Activated T-helper 9 cell treated with anti-CD3 and anti-CD28 coated beads, Interleukin-2, amount 50 U/mL, for 16 hours (primary cell): ENCODE measurements at regions not wholly inside any gene's neighbourhood (a gene's known extent, or its start where the extent isn't known, plus 50 kb on each side); places are given as distances from the start of the nearest gene placed in this dataset.

ENCODE experiments used
- DNase-seq: peaks from one replicate; pipeline ENCODE4 v3.0.0-alpha.2; 2020; ENCODE audit warnings: low read depth

- no peak for DNase-seq
These were observed 1040.1 kb upstream of the NR2F2 start for GRCh38 chr15:95290176-95290974.

GRCh38 chr15:95291898-95292472, 1038.5 kb upstream of the NR2F2 start:
- DNase-seq = no peak

DNA sequence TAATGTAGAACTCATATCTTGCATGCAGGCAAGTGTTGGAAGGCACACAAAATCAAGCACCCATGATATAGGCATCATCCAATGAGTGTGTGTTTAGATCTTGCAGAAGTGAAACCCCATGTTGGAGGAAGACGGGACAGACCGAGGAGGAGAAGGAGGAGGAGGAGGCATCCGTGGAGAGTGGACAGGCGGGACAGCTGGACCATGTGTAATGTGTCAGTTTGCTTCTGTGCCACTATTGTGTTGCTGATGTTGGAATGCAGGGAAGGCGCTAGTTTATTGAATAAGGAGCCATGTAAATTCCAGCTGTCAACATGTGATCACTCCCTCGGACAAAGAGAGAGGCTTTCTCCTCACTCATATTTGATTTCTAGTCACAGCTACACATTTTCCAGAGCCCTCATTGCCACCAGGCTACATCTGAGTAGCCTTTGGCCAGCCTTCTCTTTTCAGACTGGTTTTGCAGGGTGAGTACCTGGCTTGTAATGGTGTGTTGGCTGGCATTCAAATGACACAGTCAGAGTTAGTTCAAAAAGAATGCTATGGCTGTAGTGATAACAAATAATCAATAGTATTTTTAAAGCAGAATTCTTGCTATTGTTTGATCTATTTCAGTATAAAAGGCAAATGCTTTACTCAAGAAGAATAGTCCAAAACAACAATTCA, 1037.6 kb upstream of the NR2F2 start:
- DNase-seq = no peak

DNA sequence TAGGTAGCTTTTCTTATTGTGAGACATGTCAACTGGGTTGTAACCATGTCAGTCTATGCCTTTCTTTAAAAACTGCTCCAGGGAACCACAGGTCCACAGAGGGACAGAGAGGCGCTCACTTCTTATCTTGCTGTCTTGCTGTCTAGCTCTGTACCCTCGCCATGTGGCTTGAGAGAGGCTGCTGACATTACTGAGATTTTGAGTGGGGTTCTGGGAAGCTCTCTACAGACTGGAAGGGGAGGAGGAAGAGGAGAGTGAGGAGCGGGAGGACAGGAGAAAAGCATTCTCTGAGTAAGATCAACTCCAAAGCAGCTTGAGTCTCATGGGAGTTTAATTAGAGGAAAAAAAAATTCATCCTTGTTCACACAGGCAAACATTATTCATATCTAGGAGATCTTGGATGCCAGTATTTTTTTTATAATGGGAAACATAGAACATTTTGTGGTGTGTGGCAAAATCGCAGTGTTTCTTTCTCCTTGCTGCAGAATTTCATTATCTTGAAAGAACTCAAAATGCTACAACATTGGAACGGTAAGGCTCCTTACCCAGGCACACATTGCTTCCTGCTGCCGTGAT, 1037.0 kb upstream of the NR2F2 start:
- no peak for DNase-seq

DNA sequence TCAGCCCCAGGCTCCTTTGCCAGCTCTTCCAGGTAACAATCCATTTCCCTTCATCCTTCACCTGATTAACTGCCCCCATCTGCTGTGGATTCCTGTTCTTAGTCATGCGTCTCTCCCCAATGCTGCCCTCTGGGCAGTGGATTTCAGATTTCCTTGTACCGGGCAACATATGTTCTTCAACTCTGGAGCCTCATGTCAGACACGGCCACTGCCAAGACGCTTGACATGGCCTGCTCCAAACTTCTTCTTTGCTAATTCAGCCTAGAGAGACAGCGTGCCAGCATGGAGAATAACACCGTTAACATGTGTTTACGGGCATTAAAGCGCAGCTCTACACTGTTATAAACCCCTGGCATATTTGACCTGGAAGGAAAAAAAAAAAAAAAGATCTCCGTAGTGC, 1035.1 kb upstream of the NR2F2 start:
- DNase-seq = no peak

DNA sequence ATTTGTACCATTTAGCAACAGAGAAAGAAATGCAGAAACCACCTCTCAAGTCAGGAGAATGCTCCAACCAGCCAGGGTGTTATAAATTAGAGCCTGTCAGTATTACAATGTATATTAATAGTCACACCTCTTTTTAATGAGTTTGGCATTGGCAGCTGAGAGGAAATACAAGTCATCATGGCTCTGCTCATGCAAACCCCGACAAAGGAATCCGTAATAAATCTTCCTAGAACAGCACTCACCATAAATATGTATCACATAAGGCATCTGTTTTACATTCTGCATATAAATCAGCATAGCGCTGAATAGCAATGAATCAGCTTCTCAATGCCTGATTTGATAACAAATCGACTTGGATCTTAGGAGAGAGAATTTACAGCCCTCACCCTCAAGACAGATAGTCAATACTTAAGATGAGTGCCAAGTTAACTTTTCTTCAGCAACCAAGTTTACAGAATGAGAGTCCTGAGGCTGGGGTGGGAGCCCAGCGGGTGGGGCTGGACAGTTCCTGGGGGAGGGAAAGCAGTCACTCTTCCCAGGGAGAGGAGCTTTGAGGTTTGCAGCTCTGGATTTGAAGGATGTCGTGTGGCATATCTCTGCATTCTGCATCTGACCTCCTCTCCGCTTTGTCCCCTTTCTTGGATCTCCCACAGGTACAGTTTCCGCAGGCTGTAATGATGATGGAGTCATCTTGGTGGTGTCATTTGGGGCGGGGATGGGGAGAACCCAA, 1034.4 kb upstream of the NR2F2 start:
- no peak for DNase-seq

DNA sequence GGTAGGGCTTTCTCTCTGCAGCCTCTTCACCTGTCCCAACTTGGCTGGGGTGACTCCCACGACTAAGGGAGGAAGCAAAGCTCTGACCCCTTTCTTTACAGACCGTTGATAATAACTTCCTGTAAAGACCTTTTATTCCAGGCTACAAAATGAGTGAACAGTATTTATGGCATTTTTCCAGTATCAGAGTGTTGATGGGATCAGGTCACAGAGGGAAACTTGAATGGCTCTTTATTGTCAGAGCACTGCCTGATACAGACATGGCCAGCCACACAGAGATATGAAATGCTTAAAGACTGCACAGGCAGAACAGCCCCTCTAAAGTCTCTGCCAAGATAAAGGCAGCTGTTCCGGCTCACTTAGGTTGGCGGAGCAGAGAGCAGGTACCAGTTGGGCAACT, 1033.9 kb upstream of the NR2F2 start:
- no peak for DNase-seq

- DNase-seq = no peak
These were observed 1031.8 kb upstream of the NR2F2 start for GRCh38 chr15:95298729-95299128.

GRCh38 chr15:95300958-95301357, 1029.5 kb upstream of the NR2F2 start:
- DNase-seq = no peak

- DNase-seq = no peak
These were observed 1028.3 kb upstream of the NR2F2 start for GRCh38 chr15:95302206-95302605.

- DNase-seq = no peak
These were observed 1027.7 kb upstream of the NR2F2 start for GRCh38 chr15:95302809-95303208.

DNA sequence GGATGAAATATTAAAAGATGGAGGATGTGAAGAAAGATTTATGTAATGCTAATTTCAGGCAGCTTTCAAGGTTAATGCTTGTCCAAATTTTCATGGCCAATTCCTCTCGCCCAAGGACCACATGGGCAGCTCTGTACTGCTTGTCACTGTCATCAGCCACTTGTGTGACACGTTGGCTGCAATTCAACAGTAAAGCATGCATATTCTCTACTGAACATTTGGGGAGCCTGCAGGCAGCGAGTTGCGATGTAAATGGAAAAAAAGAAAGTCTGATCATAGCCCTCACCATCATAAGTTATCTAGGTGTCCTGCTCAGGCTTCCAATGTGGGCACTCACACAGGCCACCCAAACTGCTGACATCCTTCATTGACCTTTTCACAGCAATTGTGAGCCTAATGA, 1026.8 kb upstream of the NR2F2 start:
- no peak for DNase-seq

- no peak for DNase-seq
These were observed 1026.2 kb upstream of the NR2F2 start for GRCh38 chr15:95304151-95304946.

DNA sequence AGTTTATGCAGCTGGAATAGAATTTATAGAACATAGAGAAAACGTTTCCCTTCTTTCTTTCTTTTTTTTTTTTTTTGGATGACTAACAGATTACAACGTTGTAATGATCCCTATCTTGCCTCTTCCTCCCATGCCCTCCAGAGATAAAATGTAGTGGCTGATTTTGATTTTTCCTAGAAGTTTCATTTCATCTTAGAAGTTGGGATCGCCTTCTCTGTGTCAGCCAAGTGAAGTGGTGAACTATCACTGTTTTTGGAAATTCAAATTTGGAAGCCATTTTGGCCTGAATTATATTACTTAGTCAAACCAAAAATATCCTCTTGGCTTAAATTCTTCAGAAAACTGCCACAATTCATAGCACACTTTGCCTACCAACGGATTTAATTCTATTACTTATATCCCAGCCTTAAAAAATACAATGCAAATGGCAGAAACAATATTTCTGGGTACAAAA, 1025.5 kb upstream of the NR2F2 start:
- no peak for DNase-seq

DNA sequence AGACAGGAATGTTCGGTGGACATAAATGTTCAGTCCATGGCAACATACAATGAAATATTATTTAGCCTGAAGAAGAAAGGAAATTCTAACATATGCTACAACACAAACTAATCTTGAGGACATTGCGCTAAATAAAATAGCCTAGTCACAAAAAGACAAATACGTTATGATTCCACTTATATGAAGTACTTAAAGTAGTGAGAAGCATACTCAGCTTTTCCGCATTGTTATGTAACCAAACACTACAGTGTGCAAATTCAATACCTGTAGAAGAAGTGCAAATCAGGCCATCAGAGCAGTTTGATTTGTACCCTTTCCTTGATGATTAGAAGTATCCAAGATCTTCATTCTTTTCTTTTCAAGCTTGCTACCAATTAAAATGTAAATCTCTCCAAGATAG, 1023.4 kb upstream of the NR2F2 start:
- no peak for DNase-seq

GRCh38 chr15:95319242-95319641, 1011.3 kb upstream of the NR2F2 start:
- no peak for DNase-seq

DNA sequence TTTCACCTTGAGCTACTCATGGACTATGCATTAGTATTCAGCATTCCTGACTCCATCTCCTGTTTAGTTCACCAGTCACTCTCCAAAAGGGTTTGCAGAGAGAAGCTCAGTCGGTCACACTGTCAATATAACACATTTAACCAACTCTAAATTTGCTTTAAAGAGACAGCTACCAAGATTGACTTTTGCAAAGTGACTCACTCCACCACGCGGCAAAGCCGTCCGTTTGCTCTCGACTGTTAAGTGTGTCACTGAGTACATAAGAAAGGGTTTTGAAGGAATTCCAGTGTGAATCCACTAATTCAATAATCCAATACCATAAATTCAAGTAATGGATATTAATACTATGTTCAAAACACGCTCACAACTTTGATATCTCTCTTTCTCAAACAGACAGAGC, 1006.7 kb upstream of the NR2F2 start:
- no peak for DNase-seq

DNA sequence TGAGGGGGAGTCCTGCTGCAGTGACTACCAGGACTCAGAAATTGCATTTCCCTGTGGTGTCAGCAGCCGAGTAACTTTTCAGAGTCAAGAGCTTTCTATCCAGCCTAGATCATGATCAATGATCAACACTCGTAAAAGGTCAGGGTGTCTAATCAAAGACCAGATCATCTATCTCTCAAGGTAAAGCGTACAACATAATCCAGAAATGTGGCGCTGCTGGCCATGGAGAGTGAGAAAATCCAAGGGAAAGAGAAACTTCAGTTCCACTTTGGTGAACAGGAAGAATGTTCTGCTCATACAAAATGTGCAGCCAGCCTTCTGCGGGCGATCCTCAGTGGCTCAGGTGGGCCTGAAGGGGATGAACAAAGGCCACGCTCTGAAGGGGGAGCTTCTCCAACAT, 1005.8 kb upstream of the NR2F2 start:
- no peak for DNase-seq

DNA sequence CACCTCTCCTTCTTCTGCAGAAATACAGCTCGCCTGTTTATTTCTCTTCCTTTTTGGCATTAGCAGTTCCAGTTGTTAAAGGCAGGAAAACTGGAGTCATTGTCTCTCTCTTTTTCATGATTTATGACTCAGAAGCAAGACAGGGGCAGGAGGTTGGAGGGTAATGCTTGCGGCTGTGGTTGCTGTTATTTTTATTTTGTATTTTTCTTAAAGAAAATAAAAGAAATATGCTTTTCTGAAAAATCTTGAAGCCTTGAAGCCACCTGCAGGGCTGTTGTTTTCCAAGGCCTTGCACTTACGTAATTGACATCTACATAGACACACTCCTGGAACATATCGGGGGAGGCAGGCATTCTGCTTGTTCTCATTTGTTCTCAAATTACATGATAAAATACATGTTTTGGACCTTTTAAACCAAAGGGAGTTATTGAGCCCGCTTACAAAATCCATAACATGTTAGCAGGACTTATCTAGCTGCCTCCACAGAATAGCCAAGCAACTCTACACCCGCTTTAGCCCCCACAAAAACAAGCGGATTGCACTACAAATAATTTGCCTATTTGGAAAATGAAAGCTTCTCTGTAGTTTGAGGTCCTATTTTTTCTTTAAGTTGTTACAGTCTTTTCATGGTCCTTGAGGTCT, 1004.6 kb upstream of the NR2F2 start:
- DNase-seq = no peak

- DNase-seq = no peak
These were observed 1003.9 kb upstream of the NR2F2 start for GRCh38 chr15:95326431-95327182.
